Natural killer cell treated with Interleukin-12 subunit alpha and Interleukin-12 subunit beta and Interleukin-15 and Interleukin-18, amount 100 ng/mL, for 72 hours (primary cell): ENCODE measurements at regions not wholly inside any gene's neighbourhood (a gene's known extent, or its start where the extent isn't known, plus 50 kb on each side); places are given as distances from the start of the nearest gene placed in this dataset.

ENCODE experiments used
- ATAC-seq, 2 donors: fragments of 150-1000 bp; cut with Tn5 transposase in 1 of 2; sonication (Bioruptor Pico), chemical (Tn5 transposase) in 1 of 2; 2 replicates each; pipeline ENCODE4 v1.10.0; 2021
- DNase-seq: peaks from one replicate; pipeline ENCODE4 v3.0.0; 2022; ENCODE audit warnings: low spot score
- H3K27ac Mint-ChIP-seq, 2 donors: 1 replicate in 1 of 2; 2 replicates in 1 of 2; pipeline ENCODE4 v1.8.0; 2022; ENCODE audit warnings: mixed read lengths in 2 of 2, mild to moderate bottlenecking in 1 of 2, moderate library complexity in 1 of 2
- H3K27me3 Mint-ChIP-seq, 2 donors: 1 replicate in 1 of 2; 2 replicates in 1 of 2; pipeline ENCODE4 v1.8.0; 2022; ENCODE audit warnings: mixed read lengths in 2 of 2
- H3K36me3 Mint-ChIP-seq: one replicate; pipeline ENCODE4 v1.8.0; 2022; ENCODE audit warnings: mixed read lengths
- H3K4me1 Mint-ChIP-seq, 2 donors: 1 replicate in 1 of 2; 2 replicates in 1 of 2; pipeline ENCODE4 v1.8.0; 2022; ENCODE audit warnings: low read depth in 2 of 2, mixed read lengths in 2 of 2, mild to moderate bottlenecking in 1 of 2
- H3K4me3 Mint-ChIP-seq: one replicate; pipeline ENCODE4 v1.8.0; 2022; ENCODE audit warnings: mixed read lengths
- H3K9me3 Mint-ChIP-seq: 2 replicates; pipeline ENCODE4 v1.8.0; 2022; ENCODE audit warnings: mixed read lengths

- no peaks in the 10 kb centered on the region for H3K4me1 Mint-ChIP-seq
- H3K36me3 Mint-ChIP-seq: peaks cover 15% of the 10 kb centered on the region
- H3K27me3 Mint-ChIP-seq: no peaks in the 10 kb centered on the region
- DNase-seq (no peak), ATAC-seq (no peak)
- no peak overlapping the region for H3K4me3 Mint-ChIP-seq
- H3K27ac Mint-ChIP-seq: no peak overlapping the region
- H3K9me3 Mint-ChIP-seq: peaks cover 12% of the 10 kb centered on the region
Measured at GRCh38 chr4:85274955-85275354, 200.0 kb upstream of the ARHGAP24 start.

GRCh38 chr4:85280963-85281362 is 194.0 kb upstream of the ARHGAP24 start:
- ATAC-seq: no peak
- no peak for DNase-seq

GRCh38 chr4:85291226-85291625 is 183.7 kb upstream of the ARHGAP24 start:
- peaks cover 14% of the 10 kb centered on the region for H3K9me3 Mint-ChIP-seq
- no peaks in the 10 kb centered on the region for H3K36me3 Mint-ChIP-seq
- no peaks in the 10 kb centered on the region for H3K27me3 Mint-ChIP-seq

More at GRCh38 chr4:85280963-85281362, 194.0 kb upstream of the ARHGAP24 start:
- H3K9me3 Mint-ChIP-seq: peaks cover 3% of the 10 kb centered on the region
- H3K4me3 Mint-ChIP-seq: no peak overlapping the region
- no peak overlapping the region for H3K27ac Mint-ChIP-seq
- H3K4me1 Mint-ChIP-seq: no peaks in the 10 kb centered on the region
- no peaks in the 10 kb centered on the region for H3K36me3 Mint-ChIP-seq
- no peaks in the 10 kb centered on the region for H3K27me3 Mint-ChIP-seq

GRCh38 chr4:85298037-85298436 is 176.9 kb upstream of the ARHGAP24 start:
- peaks cover 17% of the 10 kb centered on the region for H3K9me3 Mint-ChIP-seq
- H3K27me3 Mint-ChIP-seq: no peaks in the 10 kb centered on the region
- H3K4me1 Mint-ChIP-seq: no peaks in the 10 kb centered on the region
- H3K36me3 Mint-ChIP-seq: no peaks in the 10 kb centered on the region
- ATAC-seq: no peak
- no peak overlapping the region for H3K27ac Mint-ChIP-seq
- no peak overlapping the region for H3K4me3 Mint-ChIP-seq
- DNase-seq: no peak

More at GRCh38 chr4:85291226-85291625, 183.7 kb upstream of the ARHGAP24 start:
- Mint-ChIP-seq H3K27ac (no peak overlapping the region), H3K4me3 (no peak overlapping the region), H3K4me1 (no peaks in the 10 kb centered on the region)
- no peak for DNase-seq
- ATAC-seq: no peak

- H3K4me3 Mint-ChIP-seq: no peak overlapping the region
- H3K9me3 Mint-ChIP-seq: peaks cover 11% of the 10 kb centered on the region
- no peaks in the 10 kb centered on the region for H3K4me1 Mint-ChIP-seq
- no peaks in the 10 kb centered on the region for H3K27me3 Mint-ChIP-seq
- H3K36me3 Mint-ChIP-seq: no peaks in the 10 kb centered on the region
- ATAC-seq (peak in 1 of 2 donors; percentile 46), DNase-seq (no peak)
- H3K27ac Mint-ChIP-seq: no peak overlapping the region
Measured at GRCh38 chr4:85302193-85302736, 172.7 kb upstream of the ARHGAP24 start.

GRCh38 chr4:85302756-85303155 is 172.2 kb upstream of the ARHGAP24 start:
- DNase-seq: no peak
- Mint-ChIP-seq H3K27ac (no peak overlapping the region), H3K4me1 (no peaks in the 10 kb centered on the region), H3K36me3 (no peaks in the 10 kb centered on the region), H3K4me3 (no peak overlapping the region), H3K9me3 (peaks cover 11% of the 10 kb centered on the region), H3K27me3 (no peaks in the 10 kb centered on the region)
- no peak for ATAC-seq

GRCh38 chr4:85318415-85318814 is 156.5 kb upstream of the ARHGAP24 start:
- Mint-ChIP-seq H3K27me3 (no peaks in the 10 kb centered on the region), H3K36me3 (no peaks in the 10 kb centered on the region), H3K4me3 (no peak overlapping the region), H3K4me1 (no peaks in the 10 kb centered on the region), H3K9me3 (peaks cover 15% of the 10 kb centered on the region), H3K27ac (no peak overlapping the region)
- DNase-seq (no peak), ATAC-seq (no peak)

GRCh38 chr4:85358831-85359230 is 116.1 kb upstream of the ARHGAP24 start:
- no peak overlapping the region for H3K4me3 Mint-ChIP-seq

GRCh38 chr4:85362550-85362949 is 112.4 kb upstream of the ARHGAP24 start:
- Mint-ChIP-seq H3K27me3 (no peaks in the 10 kb centered on the region), H3K9me3 (peaks cover 13% of the 10 kb centered on the region), H3K4me3 (no peak overlapping the region), H3K36me3 (no peaks in the 10 kb centered on the region), H3K27ac (no peak overlapping the region), H3K4me1 (no peaks in the 10 kb centered on the region)
- ATAC-seq (no peak), DNase-seq (no peak)

More at GRCh38 chr4:85358831-85359230, 116.1 kb upstream of the ARHGAP24 start:
- ATAC-seq (no peak), DNase-seq (no peak)
- Mint-ChIP-seq H3K36me3 (no peaks in the 10 kb centered on the region), H3K27me3 (no peaks in the 10 kb centered on the region), H3K4me1 (no peaks in the 10 kb centered on the region), H3K9me3 (peaks cover 23% of the 10 kb centered on the region), H3K27ac (no peak overlapping the region)

- Mint-ChIP-seq H3K27ac (no peak overlapping the region), H3K36me3 (no peaks in the 10 kb centered on the region), H3K4me3 (no peak overlapping the region), H3K27me3 (no peaks in the 10 kb centered on the region), H3K4me1 (no peaks in the 10 kb centered on the region), H3K9me3 (peaks cover 10% of the 10 kb centered on the region)
- DNase-seq (no peak), ATAC-seq (no peak)
Measured at GRCh38 chr4:85367815-85368214, 107.1 kb upstream of the ARHGAP24 start.

- H3K9me3 Mint-ChIP-seq: peaks cover 10% of the 10 kb centered on the region
- H3K4me3 Mint-ChIP-seq: no peak overlapping the region
- ATAC-seq: no peak
- no peaks in the 10 kb centered on the region for H3K36me3 Mint-ChIP-seq
- DNase-seq: no peak
- no peaks in the 10 kb centered on the region for H3K4me1 Mint-ChIP-seq
- no peaks in the 10 kb centered on the region for H3K27me3 Mint-ChIP-seq
- no peak overlapping the region for H3K27ac Mint-ChIP-seq
Measured at GRCh38 chr4:85368240-85368639, 106.7 kb upstream of the ARHGAP24 start.

GRCh38 chr4:85368932-85369331 is 106.0 kb upstream of the ARHGAP24 start:
- no peaks in the 10 kb centered on the region for H3K4me1 Mint-ChIP-seq
- peaks cover 10% of the 10 kb centered on the region for H3K9me3 Mint-ChIP-seq
- ATAC-seq (no peak), DNase-seq (no peak)
- H3K4me3 Mint-ChIP-seq: no peak overlapping the region
- no peaks in the 10 kb centered on the region for H3K27me3 Mint-ChIP-seq
- H3K27ac Mint-ChIP-seq: no peak overlapping the region
- no peaks in the 10 kb centered on the region for H3K36me3 Mint-ChIP-seq

GRCh38 chr4:85369703-85370380 is 105.1 kb upstream of the ARHGAP24 start:
- H3K27me3 Mint-ChIP-seq: no peaks in the 10 kb centered on the region
- no peak for ATAC-seq
- H3K36me3 Mint-ChIP-seq: no peaks in the 10 kb centered on the region
- no peak overlapping the region for H3K27ac Mint-ChIP-seq
- H3K9me3 Mint-ChIP-seq: peaks cover 14% of the 10 kb centered on the region
- no peak overlapping the region for H3K4me3 Mint-ChIP-seq
- H3K4me1 Mint-ChIP-seq: no peaks in the 10 kb centered on the region
- no peak for DNase-seq

GRCh38 chr4:85370400-85371032 is 104.4 kb upstream of the ARHGAP24 start:
- no peak for ATAC-seq
- Mint-ChIP-seq H3K4me3 (no peak overlapping the region), H3K4me1 (no peaks in the 10 kb centered on the region), H3K36me3 (no peaks in the 10 kb centered on the region), H3K27ac (no peak overlapping the region), H3K9me3 (peaks cover 10% of the 10 kb centered on the region), H3K27me3 (no peaks in the 10 kb centered on the region)
- no peak for DNase-seq
